ENCODE measurements at regions not wholly inside any gene's neighbourhood (a gene's known extent, or its start where the extent isn't known, plus 50 kb on each side); places are given as distances from the start of the nearest gene placed in this dataset.

DNA sequence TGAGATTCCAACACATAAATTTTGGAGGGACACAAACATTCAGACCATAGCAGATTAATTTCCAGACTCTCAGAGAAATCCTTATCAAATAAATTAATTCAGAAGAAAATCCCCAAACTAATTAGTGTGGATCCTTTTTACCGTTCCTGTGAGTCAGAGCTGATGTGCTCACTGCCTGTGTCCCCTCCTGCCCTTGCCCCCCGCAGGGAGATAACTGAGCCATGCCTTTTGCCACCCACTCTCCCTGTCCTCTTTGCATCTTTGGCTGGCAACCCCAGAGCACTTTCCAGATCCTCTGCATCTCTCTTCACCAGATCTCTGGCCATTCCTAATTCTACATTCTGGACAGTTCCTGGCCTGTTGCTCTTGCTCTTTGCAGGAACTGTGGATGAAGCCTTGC lies 135.4 kb upstream of the MAP1B start:
- Histone ChIP-seq H3K27me3 (ENCODE audit: low read depth) (no peaks in the 10 kb centered on the region), H3K4me3 (no peak overlapping the region), H3K4me1 (no peaks in the 10 kb centered on the region), H3K9me3 (no peaks in the 10 kb centered on the region), H3K36me3 (replicated peaks) (no peaks in the 10 kb centered on the region)
- no peak for DNase-seq (ENCODE audit: low spot score in 2 of 2)
- in situ Hi-C loops (cut with MboI; ENCODE audit: low sequenced_read_pairs), result no loop called here

GRCh38 chr5:71972777-71973473 lies 134.3 kb upstream of the MAP1B start:
- H3K9me3 ChIP-seq, result no peaks in the 10 kb centered on the region
- in situ Hi-C loops (cut with MboI; ENCODE audit: low sequenced_read_pairs), result no loop called here
- no peaks in the 10 kb centered on the region for H3K27me3 ChIP-seq (ENCODE audit: low read depth)
- no peak overlapping the region for H3K4me3 ChIP-seq
- H3K4me1 ChIP-seq, result no peaks in the 10 kb centered on the region
- no peak for DNase-seq (ENCODE audit: low spot score in 2 of 2)
- H3K36me3 ChIP-seq (replicated peaks), result no peaks in the 10 kb centered on the region

DNA sequence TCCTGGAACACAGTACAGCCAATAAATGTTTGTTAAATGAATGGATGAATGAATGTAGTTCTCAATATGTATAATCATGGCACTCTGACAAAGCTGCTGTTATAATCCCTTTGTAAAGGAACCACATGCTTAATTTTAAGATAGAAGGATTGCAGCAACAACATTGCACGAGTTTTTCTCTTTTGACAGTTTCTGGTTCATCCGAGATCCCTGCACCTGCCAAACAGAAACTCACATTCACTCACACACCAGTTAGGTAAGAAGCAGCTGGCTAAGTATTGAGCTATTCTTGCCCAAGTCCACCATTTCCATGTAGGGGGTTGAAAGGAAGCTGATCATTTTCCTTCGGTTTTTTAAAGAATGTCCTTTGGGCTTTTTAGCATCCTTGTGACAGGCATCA lies 133.7 kb upstream of the MAP1B start:
- no peaks in the 10 kb centered on the region for H3K27me3 ChIP-seq (ENCODE audit: low read depth)
- no peaks in the 10 kb centered on the region for H3K36me3 ChIP-seq (replicated peaks)
- no peak for DNase-seq (ENCODE audit: low spot score in 2 of 2)
- H3K9me3 ChIP-seq, result no peaks in the 10 kb centered on the region
- in situ Hi-C loops (cut with MboI; ENCODE audit: low sequenced_read_pairs), result no loop called here
- H3K4me1 ChIP-seq, result no peaks in the 10 kb centered on the region
- H3K4me3 ChIP-seq, result no peak overlapping the region

DNA sequence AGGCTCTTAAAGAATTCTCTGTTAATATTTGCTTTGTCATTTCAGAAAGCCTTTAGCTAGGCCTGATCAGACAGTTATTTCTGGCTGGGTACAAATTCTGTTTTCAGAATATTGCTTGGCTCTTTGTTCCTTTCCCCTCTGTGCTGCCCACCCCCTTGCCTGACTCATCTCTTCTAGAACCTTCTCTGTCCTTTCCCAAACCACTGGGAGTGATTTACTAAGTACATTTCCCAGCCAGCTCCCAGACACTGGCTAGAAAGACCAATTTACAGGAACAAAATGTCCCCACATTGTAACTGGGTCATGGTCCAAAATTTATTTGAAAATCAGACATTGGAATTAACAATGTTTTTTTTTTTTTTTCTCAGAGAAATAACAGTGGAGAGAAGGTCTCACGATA lies 133.1 kb upstream of the MAP1B start:
- H3K4me3 ChIP-seq, result no peak overlapping the region

DNA sequence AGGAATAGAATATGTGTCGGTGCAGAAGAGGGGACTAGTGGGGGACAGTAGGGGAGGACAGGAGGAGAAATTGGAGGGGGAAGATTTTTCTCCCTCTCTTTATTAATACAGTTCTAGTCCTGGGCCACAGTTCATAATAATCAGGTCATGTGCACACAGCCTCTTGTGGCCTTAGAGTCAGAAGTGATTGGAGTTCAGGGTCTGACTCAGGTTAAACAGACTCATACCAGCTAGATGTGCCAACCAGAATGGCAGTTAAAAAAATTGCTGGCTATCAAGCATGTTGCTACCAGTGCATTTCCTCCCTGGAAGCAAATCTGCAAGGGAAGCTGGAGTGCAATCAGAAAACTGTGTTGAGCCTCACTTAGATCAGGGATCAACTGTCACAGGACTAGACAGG lies 132.7 kb upstream of the MAP1B start:
- Histone ChIP-seq H3K9me3 (no peaks in the 10 kb centered on the region), H3K4me1 (no peaks in the 10 kb centered on the region), H3K36me3 (replicated peaks) (no peaks in the 10 kb centered on the region), H3K4me3 (no peak overlapping the region), H3K27me3 (ENCODE audit: low read depth) (no peaks in the 10 kb centered on the region)
- in situ Hi-C loops (cut with MboI; ENCODE audit: low sequenced_read_pairs), result no loop called here
- no peak for DNase-seq (ENCODE audit: low spot score in 2 of 2)

More for the DNA sequence above, 133.1 kb upstream of the MAP1B start:
- H3K27me3 ChIP-seq (ENCODE audit: low read depth), result no peaks in the 10 kb centered on the region
- DNase-seq (ENCODE audit: low spot score in 2 of 2), result no peak
- no peaks in the 10 kb centered on the region for H3K4me1 ChIP-seq
- no peaks in the 10 kb centered on the region for H3K36me3 ChIP-seq (replicated peaks)
- in situ Hi-C loops (cut with MboI; ENCODE audit: low sequenced_read_pairs), result no loop called here
- H3K9me3 ChIP-seq, result no peaks in the 10 kb centered on the region

DNA sequence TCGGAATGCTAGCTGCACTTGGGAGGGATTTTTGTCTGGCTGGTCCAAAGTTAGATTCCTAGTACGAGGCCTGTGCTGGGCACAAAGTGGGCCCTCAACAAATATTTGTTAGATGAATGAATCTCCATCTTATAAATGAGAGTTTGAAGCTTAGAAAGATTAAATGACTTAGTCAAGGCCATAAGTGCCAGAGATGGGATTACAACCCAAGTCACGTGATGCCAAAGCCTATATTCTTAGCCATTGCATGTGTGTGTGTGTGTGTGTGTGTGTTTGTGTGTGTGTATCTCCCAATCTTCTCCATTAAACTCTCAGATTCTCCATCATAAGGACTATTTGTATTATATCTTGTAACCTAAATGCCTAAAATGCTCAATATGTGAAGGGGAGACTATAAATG lies 130.8 kb upstream of the MAP1B start:
- H3K36me3 ChIP-seq (replicated peaks), result no peaks in the 10 kb centered on the region
- no peak overlapping the region for H3K4me3 ChIP-seq
- H3K4me1 ChIP-seq, result no peaks in the 10 kb centered on the region
- in situ Hi-C loops (cut with MboI; ENCODE audit: low sequenced_read_pairs), result no loop called here
- no peak for DNase-seq (ENCODE audit: low spot score in 2 of 2)
- H3K27me3 ChIP-seq (ENCODE audit: low read depth), result no peaks in the 10 kb centered on the region
- no peaks in the 10 kb centered on the region for H3K9me3 ChIP-seq

DNA sequence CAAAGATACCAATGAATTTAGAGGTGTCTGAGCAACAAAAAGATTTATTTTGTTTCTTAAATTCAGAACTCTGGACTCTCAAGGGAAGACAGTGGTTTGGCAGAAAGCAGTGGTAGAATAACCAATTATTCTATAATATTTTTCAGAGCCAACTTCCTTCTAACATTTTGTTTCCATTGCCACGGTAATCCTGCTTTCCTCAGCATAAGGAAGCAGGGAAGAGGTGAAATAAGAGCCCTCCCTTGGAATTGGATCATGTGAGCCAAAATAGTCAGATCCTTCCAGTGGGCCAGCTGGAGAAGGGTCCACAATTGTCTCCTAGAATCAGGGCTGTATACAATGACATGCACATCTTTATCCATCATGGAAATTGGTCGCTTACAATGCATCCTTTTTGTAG lies 130.0 kb upstream of the MAP1B start:
- H3K9me3 ChIP-seq, result no peaks in the 10 kb centered on the region; the same call in 1 of the 2 replicates
- DNase-seq (ENCODE audit: low spot score in 2 of 2), result no peak
- H3K27me3 ChIP-seq (ENCODE audit: low read depth), result no peaks in the 10 kb centered on the region
- in situ Hi-C loops (cut with MboI; ENCODE audit: low sequenced_read_pairs), result no loop called here
- no peaks in the 10 kb centered on the region for H3K4me1 ChIP-seq
- no peak overlapping the region for H3K4me3 ChIP-seq
- H3K36me3 ChIP-seq (replicated peaks), result no peaks in the 10 kb centered on the region

GRCh38 chr5:71978216-71978615 lies 129.1 kb upstream of the MAP1B start:
- Histone ChIP-seq H3K9me3 (no peaks in the 10 kb centered on the region; the same call in 1 of the 2 replicates), H3K4me3 (no peak overlapping the region), H3K27me3 (ENCODE audit: low read depth) (no peaks in the 10 kb centered on the region), H3K4me1 (no peaks in the 10 kb centered on the region), H3K36me3 (replicated peaks) (no peaks in the 10 kb centered on the region)
- in situ Hi-C loops (cut with MboI; ENCODE audit: low sequenced_read_pairs), result no loop called here
- DNase-seq (ENCODE audit: low spot score in 2 of 2), result no peak

DNA sequence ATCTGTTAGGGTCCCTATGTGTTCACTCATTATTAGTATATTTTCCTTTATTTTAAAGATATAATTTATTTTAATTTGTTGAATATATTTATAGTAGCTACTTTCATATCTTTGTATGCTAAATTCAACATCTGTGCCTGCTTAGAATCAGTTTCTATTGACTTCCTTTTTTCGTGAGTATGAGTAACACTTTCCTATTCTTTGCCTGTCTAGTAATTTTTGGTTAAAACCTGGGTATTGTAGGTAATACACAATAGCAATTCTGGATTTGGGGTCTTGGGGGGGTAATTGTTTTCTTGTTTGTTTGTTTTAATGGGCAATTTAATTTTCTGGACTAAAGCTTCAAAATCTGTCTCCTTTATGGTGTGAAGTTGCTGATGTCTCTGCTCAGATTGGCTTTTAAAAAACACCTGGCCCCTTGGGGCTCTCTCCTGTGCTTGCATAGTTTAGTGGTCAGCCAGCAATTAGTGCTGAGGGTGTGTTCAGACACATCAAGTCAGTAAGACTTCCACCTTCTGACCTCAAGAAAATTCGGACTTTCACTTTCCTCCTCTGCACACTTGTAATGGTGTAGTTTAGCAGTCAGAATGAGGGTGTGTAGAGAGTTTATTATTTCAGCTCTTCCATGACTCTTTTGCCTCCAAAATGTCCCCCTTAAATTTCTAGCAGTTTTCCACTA lies 124.4 kb upstream of the MAP1B start:
- DNase-seq (ENCODE audit: low spot score in 2 of 2), result no peak
- H3K9me3 ChIP-seq, result no peaks in the 10 kb centered on the region; the same call in 1 of the 2 replicates
- in situ Hi-C loops (cut with MboI; ENCODE audit: low sequenced_read_pairs), result no loop called here
- no peaks in the 10 kb centered on the region for H3K36me3 ChIP-seq (replicated peaks)
- no peaks in the 10 kb centered on the region for H3K27me3 ChIP-seq (ENCODE audit: low read depth)
- H3K4me3 ChIP-seq, result no peak overlapping the region
- H3K4me1 ChIP-seq, result no peaks in the 10 kb centered on the region

DNA sequence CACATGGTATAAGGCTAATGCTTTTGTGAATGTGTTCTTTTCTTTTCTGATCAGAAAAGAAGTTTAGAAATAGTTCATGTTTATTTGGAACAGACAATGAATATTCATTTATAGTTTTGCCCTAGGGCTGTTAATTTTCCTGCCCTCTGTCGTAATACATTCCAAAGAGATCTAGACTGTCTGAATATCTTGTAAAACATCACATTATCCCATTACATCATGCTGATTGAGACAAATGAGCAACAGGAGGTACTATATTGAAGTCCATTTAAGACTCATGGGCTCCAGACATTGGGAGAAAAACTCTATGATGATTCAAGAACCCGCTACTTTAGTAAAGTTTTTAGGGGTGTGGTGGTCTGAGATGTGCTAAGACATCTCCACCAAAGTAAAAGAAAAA lies 121.2 kb upstream of the MAP1B start:
- H3K36me3 ChIP-seq (replicated peaks), result no peaks in the 10 kb centered on the region
- no peaks in the 10 kb centered on the region; the same call in 1 of the 2 replicates for H3K9me3 ChIP-seq
- DNase-seq (ENCODE audit: low spot score in 2 of 2), result no peak
- in situ Hi-C loops (cut with MboI; ENCODE audit: low sequenced_read_pairs), result no loop called here
- H3K4me3 ChIP-seq, result no peak overlapping the region
- H3K4me1 ChIP-seq, result no peaks in the 10 kb centered on the region
- H3K27me3 ChIP-seq (ENCODE audit: low read depth), result no peaks in the 10 kb centered on the region

DNA sequence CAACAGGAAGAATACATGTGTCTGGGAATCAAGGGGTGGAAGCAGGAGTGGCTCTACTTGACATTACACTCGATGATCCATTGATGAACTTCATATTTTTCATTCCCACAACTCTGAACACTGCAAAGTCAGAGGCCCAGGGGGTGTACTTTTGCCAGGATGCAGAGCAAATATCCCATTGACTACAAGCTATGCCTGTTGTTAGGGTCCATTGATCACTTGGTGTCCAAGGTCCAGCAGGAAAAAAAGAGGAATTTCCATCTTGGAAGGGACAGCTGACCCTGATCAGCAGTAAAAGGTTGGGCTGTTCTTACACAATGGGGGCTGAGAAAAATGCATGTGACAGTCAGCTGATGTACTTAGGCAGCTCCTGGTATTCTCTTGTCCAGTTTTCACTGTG lies 118.5 kb upstream of the MAP1B start:
- no peaks in the 10 kb centered on the region for H3K4me1 ChIP-seq
- H3K27me3 ChIP-seq (ENCODE audit: low read depth), result peaks cover 2% of the 10 kb centered on the region; the same call in 1 of the 2 replicates
- DNase-seq (ENCODE audit: low spot score in 2 of 2), result no peak
- no peak overlapping the region for H3K4me3 ChIP-seq
- H3K36me3 ChIP-seq (replicated peaks), result no peaks in the 10 kb centered on the region
- in situ Hi-C loops (cut with MboI; ENCODE audit: low sequenced_read_pairs), result no loop called here
- no peaks in the 10 kb centered on the region for H3K9me3 ChIP-seq

- no peak for DNase-seq (ENCODE audit: low spot score in 2 of 2)
- in situ Hi-C loops (cut with MboI; ENCODE audit: low sequenced_read_pairs), result no loop called here
- H3K27me3 ChIP-seq (ENCODE audit: low read depth), result peaks cover 2% of the 10 kb centered on the region; the same call in 1 of the 2 replicates
- no peaks in the 10 kb centered on the region for H3K4me1 ChIP-seq
- no peak overlapping the region for H3K4me3 ChIP-seq
- no peaks in the 10 kb centered on the region for H3K9me3 ChIP-seq
- no peaks in the 10 kb centered on the region for H3K36me3 ChIP-seq (replicated peaks)
These were observed 113.7 kb upstream of the MAP1B start for GRCh38 chr5:71993600-71993999.

- H3K4me1 ChIP-seq, result no peaks in the 10 kb centered on the region
- no peak for DNase-seq (ENCODE audit: low spot score in 2 of 2)
- no peaks in the 10 kb centered on the region for H3K9me3 ChIP-seq
- in situ Hi-C loops (cut with MboI; ENCODE audit: low sequenced_read_pairs), result no loop called here
- H3K4me3 ChIP-seq, result no peak overlapping the region
- H3K27me3 ChIP-seq (ENCODE audit: low read depth), result no peaks in the 10 kb centered on the region; the same call in 1 of the 2 replicates
- H3K36me3 ChIP-seq (replicated peaks), result no peaks in the 10 kb centered on the region
These were observed 110.5 kb upstream of the MAP1B start for GRCh38 chr5:71996789-71997188.

DNA sequence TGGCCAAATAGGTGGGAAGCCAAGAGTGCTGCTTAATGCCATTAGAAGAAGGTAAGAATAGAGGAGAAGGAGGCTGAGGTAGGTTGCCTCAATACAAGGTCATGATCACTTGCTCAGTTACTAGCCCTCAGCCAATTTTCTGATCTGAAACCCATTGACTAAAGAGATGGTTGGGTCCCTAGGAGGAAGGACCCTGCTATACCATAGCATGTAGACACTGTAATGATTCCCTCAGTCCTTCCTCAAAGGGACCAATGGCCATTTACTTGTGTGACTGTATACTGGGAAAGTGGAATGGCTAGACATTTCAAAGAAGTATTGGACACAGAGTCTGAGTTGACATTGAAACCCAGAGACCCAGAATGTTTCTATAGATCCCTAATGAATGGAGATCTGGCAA lies 108.5 kb upstream of the MAP1B start:
- in situ Hi-C loops (cut with MboI; ENCODE audit: low sequenced_read_pairs), result no loop called here
- no peak overlapping the region for H3K4me3 ChIP-seq
- DNase-seq (ENCODE audit: low spot score in 2 of 2), result no peak

More for the DNA sequence above, 108.5 kb upstream of the MAP1B start:
- Histone ChIP-seq H3K9me3 (no peaks in the 10 kb centered on the region), H3K4me1 (no peaks in the 10 kb centered on the region), H3K27me3 (ENCODE audit: low read depth) (no peaks in the 10 kb centered on the region), H3K36me3 (replicated peaks) (no peaks in the 10 kb centered on the region)
